CD4-positive, alpha-beta T cell treated with Interleukin-17A for 4 hours (primary cell): ENCODE measurements at regions not wholly inside any gene's neighbourhood (a gene's known extent, or its start where the extent isn't known, plus 50 kb on each side); places are given as distances from the start of the nearest gene placed in this dataset.

Experiments used
- DNase-seq: peaks from one replicate; pipeline ENCODE4 v3.0.0-alpha.2; 2020; ENCODE audit warnings: mixed read lengths

DNA sequence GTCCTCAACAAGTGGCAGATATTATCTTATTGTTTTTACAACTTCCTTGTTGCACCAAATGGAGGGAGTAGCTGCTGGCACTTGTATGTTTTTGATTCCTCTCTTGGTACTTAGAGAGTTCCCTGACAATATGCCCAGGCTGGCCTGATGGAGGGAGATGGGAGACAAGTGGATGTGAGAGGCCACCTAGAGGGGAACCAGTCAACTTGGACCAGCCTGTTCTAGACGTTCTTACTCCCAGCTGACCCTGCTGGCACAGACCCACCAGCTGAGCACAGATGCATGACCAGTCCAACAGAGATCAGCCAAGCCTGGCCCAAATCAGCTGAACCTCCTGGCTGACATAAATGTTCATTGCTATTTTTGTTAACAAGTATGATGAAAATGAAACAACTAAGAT is 60.9 kb upstream of the GDNF start:
- DNase-seq: no peak

DNA sequence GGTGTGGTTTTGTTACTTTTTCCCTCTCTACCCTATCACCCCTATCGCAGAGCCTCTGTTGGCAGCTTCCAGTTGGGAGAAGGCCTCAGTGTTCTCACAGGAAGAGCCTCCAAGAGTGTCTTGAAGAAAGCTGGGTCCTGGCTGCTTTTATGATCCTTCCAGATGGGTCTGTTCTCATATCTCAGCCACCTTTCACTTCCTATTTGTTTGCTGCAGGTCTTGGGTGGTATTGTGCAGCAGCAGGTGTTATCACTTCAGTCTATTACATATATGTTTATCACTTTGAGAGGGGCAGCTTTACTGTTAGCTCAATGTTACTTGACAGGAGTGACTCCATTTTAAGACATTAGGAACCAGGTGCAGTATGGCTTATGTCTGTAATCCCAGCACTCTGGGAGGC is 59.2 kb upstream of the GDNF start:
- DNase-seq: no peak

DNA sequence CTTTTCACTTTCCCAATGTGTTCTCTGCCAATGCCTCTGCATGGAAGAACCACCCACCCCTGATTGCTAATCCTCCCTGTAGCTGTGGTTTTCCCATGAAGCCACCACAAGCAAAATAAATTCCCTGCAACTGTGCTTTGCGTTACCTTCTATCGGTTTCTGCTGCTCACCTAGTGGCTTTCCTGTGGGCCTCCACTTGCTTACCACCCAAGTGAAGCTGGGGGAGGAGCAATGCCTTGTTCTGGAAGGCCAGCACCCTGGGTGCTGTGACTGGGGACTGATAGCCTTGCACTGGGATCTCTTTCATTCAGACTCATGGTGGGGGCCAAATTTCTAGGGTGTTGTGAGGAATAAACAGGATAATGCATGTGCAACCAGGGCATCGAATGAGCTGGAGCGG is 56.3 kb upstream of the GDNF start:
- no peak for DNase-seq

DNA sequence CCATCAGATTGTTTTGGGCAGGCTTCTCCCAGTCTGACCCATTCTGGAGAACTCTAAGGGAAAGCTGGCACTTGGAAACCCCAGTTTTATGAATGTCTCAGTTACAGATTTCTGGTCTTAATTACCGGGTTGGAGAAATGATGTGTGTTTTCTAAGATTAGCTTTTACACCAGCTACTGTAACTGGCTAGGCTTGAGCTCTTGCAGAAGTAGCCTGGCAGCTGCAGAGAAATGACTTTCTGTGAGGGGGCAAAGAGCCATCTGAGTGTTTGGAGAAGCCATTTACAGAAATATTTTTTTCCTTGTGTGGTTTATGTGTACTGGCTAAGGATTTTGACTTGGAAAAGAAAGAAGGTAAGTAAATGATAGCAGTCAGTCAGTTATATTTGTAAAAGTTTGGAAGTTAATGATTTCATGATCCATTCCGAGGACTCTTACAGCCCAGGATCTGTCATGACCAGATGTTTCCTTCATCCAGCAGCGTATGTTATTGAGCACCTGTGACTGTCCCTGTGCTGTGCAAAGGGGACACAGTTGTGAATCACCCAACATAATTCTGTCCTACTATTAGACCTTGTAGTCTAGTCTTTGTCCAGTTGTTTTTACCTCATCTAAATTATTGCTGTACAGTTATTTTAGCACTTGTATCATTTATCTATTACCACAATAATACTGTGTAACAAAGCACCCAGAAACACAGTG is 53.7 kb upstream of the GDNF start:
- DNase-seq: no peak

DNA sequence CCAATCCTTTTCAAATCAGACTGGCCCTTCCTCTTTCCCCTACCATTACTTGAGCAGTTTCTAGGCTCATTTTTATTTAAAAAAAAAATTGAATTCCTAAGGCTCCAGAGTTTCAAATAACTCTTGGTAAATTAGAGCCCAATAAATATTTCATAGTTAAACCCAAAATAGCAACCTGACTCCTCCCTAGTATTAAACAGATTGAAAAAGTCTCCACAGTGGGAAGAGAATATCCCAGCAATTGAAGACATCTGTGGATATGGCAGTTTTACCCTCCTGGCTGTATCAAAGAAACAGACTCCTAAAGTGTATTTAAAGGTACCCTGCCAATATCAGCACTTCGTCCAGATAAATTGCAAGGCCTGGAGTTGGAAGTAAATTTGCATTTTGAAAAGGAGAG is 52.7 kb upstream of the GDNF start:
- no peak for DNase-seq

DNA sequence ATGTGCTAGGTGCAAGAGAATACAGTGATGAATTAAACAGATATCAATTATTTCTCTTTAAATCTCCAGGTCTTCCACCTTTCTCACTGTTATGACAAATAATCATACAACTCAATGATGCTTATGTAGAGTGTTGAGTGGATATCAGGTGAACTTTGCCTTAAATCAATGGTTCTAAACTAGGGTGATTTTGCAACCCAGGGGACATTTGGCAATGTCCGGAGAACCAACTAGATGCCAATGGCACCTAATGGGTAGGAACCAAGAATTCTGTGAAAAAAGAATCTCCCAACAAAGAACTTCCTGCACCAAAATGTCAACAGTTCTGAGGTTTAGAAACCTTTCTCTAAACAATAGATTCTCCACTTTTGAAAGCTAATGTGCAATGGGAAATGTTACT is 52.0 kb upstream of the GDNF start:
- DNase-seq: no peak

DNA sequence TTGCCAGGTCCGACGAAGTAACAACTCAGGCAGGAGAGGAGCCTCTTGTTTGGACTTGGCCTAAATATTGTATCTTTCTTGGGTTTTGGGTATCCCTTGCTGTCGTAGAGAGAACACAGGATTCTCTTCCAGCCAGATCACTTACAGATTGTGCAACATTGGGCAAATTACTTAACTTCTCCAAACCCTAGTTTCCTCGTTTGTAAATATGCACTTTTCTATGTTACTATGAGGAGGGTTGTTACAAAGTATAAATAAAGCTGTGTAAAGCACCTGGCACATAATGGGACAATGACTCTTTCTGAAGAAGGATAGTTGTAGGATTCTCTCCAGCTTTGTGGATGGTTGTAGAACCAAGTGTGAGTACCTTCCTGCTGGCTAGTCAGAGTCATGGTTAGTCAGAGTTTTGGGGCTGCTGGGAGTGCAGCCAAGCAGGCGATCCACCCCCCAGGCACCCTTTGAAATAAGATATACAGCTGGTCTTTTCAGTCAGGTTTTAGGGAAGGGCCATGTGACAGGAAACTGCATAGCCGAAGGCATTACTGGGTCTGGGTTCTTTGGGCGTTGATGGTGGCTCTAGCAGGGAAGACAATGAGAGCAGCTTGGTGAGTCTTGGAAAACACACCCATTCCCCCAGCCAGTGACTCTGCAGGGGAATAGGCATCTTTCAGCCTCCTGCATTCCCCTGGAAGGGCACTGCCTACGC is 49.9 kb upstream of the GDNF start:
- no peak for DNase-seq
